ENCODE measurements at regions not wholly inside any gene's neighbourhood (a gene's known extent, or its start where the extent isn't known, plus 50 kb on each side); places are given as distances from the start of the nearest gene placed in this dataset.
A peak's percentile ranks its signal among the peaks of the same experiment; 100 is the strongest.

DNA sequence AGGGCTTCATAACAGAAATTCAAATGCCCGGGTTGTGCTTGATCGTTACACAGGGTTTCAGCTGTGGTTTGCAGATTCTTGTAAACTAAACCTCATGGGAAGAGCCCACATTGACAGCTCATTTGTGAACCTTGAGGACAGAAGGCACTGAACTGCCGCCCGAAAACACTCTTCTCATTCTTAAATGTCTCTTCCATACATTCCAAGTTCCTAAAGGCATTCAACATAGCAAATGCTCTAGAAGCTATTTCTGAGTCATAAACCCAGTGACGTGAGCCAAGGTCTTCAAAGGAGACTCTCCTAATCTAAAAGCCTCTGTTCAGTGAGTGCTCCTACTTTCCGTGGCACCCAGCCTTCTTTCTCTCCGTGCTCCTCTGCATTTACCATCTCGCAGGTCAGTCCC, 737.8 kb upstream of the FRG1 start:
- Histone ChIP-seq H3K36me3 (no peaks in the 10 kb centered on the region), H3K4me3 (peak overlapping the region; percentile 14), H3K9me3 (no peaks in the 10 kb centered on the region), H3K27ac (no peak overlapping the region), H3K4me1 (no peaks in the 10 kb centered on the region), H3K27me3 (no peaks in the 10 kb centered on the region)
- DNase-seq (ENCODE audit: low spot score in 2 of 2), result no peak
- WGBS, result 35% methylated on average over 8 of the region's 8 CpGs
- no peak for TF ChIP-seq POLR2A (IDR thresholded peaks at IDR 0.05)

DNA sequence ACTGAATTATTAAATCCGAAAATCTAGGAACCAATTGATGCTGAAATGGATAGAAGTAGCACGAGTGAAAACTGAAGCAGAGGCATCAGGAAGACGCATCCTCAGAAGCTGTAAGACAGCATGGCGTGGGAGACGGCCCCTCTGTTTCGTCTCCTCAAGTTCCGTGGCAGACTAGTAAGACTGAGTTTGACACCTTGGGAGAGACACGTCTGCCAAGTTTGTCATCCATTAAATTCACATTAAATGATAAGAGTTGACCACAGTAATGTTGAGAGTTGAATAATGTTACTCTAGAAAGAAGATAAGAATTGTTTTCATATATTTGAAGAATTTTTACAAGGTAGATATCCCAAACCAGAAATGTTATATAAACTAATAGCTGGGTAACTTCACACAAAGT, 736.1 kb upstream of the FRG1 start:
- WGBS, result 81% methylated on average over 8 of the region's 8 CpGs
- DNase-seq (ENCODE audit: low spot score in 2 of 2), result no peak

DNA sequence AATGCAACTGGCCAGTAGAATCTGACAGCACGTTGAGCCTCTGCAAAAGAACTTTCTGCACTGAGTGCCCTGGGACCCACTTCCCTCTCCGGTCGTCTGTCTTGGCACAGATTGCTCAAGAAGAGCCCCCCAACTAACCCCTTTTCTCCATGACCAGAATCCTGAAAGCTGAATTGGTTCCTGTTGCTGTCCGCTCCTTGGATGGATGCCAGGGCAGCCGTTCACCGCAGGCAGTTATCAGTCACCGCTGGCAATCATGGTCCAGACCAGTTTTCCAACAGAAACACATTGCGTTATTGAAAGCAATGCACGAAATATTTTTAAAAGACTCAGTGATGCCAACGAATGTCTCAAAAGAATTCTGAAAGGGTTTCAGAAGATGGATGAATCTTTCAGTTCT, 733.7 kb upstream of the FRG1 start:
- 72% methylated on average over 10 of the region's 10 CpGs for WGBS

More for the DNA sequence above, 736.1 kb upstream of the FRG1 start:
- Histone ChIP-seq H3K27ac (no peak overlapping the region), H3K4me3 (no peak overlapping the region), H3K27me3 (no peaks in the 10 kb centered on the region), H3K4me1 (no peaks in the 10 kb centered on the region), H3K9me3 (no peaks in the 10 kb centered on the region), H3K36me3 (no peaks in the 10 kb centered on the region)
- no peak for TF ChIP-seq POLR2A (IDR thresholded peaks at IDR 0.05)

DNA sequence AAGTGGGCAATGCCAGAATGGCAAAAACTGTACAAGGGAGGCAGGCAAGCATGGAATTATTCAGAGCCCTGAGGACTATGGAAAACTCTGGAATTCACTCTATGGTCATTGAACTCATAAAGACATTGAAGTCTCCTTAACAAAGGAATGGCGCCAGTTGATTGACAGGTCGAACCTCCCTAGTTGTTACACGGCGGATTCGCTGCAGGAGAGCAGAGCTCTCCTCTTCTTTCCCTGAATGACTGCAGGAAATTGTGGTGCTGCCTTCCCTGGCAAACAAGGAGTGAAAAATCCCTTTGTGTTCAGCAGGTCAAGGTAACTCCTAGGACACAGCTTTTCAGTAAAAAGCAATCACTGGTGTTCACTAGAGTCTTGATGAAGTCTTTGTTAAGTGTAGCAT, 732.8 kb upstream of the FRG1 start:
- Histone ChIP-seq H3K4me1 (no peaks in the 10 kb centered on the region), H3K4me3 (no peak overlapping the region), H3K36me3 (no peaks in the 10 kb centered on the region), H3K9me3 (no peaks in the 10 kb centered on the region), H3K27me3 (no peaks in the 10 kb centered on the region), H3K27ac (no peak overlapping the region)
- 94% methylated on average over 5 of the region's 5 CpGs for WGBS
- DNase-seq (ENCODE audit: low spot score in 2 of 2), result no peak
- TF ChIP-seq EP300 (IDR thresholded peaks at IDR 0.05) (no peak), POLR2AphosphoS5 (IDR thresholded peaks at IDR 0.05) (no peak), POLR2A (IDR thresholded peaks at IDR 0.05) (no peak)
- TF ChIP-seq, protein P1, sequence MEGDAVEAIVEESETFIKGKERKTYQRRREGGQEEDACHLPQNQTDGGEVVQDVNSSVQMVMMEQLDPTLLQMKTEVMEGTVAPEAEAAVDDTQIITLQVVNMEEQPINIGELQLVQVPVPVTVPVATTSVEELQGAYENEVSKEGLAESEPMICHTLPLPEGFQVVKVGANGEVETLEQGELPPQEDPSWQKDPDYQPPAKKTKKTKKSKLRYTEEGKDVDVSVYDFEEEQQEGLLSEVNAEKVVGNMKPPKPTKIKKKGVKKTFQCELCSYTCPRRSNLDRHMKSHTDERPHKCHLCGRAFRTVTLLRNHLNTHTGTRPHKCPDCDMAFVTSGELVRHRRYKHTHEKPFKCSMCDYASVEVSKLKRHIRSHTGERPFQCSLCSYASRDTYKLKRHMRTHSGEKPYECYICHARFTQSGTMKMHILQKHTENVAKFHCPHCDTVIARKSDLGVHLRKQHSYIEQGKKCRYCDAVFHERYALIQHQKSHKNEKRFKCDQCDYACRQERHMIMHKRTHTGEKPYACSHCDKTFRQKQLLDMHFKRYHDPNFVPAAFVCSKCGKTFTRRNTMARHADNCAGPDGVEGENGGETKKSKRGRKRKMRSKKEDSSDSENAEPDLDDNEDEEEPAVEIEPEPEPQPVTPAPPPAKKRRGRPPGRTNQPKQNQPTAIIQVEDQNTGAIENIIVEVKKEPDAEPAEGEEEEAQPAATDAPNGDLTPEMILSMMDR (IDR thresholded peaks at IDR 0.05), result no peak

More for the DNA sequence above, 733.7 kb upstream of the FRG1 start:
- Histone ChIP-seq H3K27ac (no peak overlapping the region), H3K9me3 (no peaks in the 10 kb centered on the region), H3K4me1 (no peaks in the 10 kb centered on the region), H3K27me3 (no peaks in the 10 kb centered on the region), H3K4me3 (no peak overlapping the region), H3K36me3 (no peaks in the 10 kb centered on the region)
- TF ChIP-seq POLR2AphosphoS5 (IDR thresholded peaks at IDR 0.05) (no peak), POLR2A (IDR thresholded peaks at IDR 0.05) (no peak), EP300 (IDR thresholded peaks at IDR 0.05) (no peak)
- TF ChIP-seq, protein P1 (IDR thresholded peaks at IDR 0.05), result no peak
- no peak for DNase-seq (ENCODE audit: low spot score in 2 of 2)

DNA sequence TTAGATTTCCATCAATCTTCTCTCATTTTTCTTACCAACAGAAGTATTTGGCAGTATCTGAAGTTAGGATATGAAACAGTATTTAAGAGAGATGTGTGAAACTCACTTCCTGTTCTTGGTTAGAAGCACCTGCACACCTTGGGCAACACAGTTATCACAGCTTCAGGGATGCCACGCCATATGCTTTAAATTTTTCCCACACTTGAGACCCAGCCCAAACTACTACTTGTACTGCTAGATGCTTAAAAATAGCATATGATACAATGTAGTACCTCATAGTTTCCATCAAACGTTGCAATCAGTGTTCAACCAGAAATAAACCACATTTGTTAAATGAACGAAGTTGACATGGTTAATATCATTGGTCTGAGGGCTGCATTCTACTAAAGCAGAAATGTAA, 725.1 kb upstream of the FRG1 start:
- TF ChIP-seq POLR2AphosphoS5 (IDR thresholded peaks at IDR 0.05) (no peak), EP300 (IDR thresholded peaks at IDR 0.05) (no peak), POLR2A (IDR thresholded peaks at IDR 0.05) (no peak)
- TF ChIP-seq, protein P1 (IDR thresholded peaks at IDR 0.05), result no peak
- WGBS, result 52% methylated on average over 3 of the region's 3 CpGs

DNA sequence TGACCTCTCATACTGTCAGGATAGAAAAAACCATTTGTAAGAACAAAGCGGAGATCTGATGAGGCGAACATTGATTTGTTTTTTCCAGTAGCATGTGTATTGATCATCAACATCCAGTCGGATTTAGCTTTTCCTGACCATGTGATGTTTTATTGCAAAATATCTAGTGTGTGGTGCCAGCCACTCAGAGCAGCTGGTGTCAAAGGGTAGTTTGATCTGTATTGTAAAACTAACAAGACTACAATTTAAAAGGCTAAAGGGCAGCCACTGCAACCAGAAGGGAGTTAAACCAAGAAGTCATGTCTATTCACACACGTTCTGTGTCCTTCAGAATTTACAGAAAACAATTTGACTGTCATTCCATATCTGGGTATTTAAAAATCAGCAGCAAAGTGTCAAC, 719.0 kb upstream of the FRG1 start:
- no peaks in the 10 kb centered on the region for H3K9me3 ChIP-seq
- DNase-seq (ENCODE audit: low spot score in 2 of 2), result no peak
- H3K27ac ChIP-seq, result no peak overlapping the region
- no peaks in the 10 kb centered on the region for H3K4me1 ChIP-seq
- WGBS, result 74% methylated on average over 4 of the region's 4 CpGs
- no peaks in the 10 kb centered on the region for H3K27me3 ChIP-seq
- TF ChIP-seq EP300 (IDR thresholded peaks at IDR 0.05), result no peak
- TF ChIP-seq, protein P1 (IDR thresholded peaks at IDR 0.05), result no peak
- TF ChIP-seq POLR2AphosphoS5 (IDR thresholded peaks at IDR 0.05), result no peak
- no peak for TF ChIP-seq POLR2A (IDR thresholded peaks at IDR 0.05)
- H3K4me3 ChIP-seq, result no peak overlapping the region
- no peaks in the 10 kb centered on the region for H3K36me3 ChIP-seq

More for the DNA sequence above, 725.1 kb upstream of the FRG1 start:
- Histone ChIP-seq H3K4me3 (no peak overlapping the region), H3K27me3 (no peaks in the 10 kb centered on the region), H3K36me3 (no peaks in the 10 kb centered on the region), H3K27ac (no peak overlapping the region), H3K4me1 (no peaks in the 10 kb centered on the region), H3K9me3 (no peaks in the 10 kb centered on the region)
- no peak for DNase-seq (ENCODE audit: low spot score in 2 of 2)
